ENCODE measurements at regions not wholly inside any gene's neighbourhood (a gene's known extent, or its start where the extent isn't known, plus 50 kb on each side); places are given as distances from the start of the nearest gene placed in this dataset.

DNA sequence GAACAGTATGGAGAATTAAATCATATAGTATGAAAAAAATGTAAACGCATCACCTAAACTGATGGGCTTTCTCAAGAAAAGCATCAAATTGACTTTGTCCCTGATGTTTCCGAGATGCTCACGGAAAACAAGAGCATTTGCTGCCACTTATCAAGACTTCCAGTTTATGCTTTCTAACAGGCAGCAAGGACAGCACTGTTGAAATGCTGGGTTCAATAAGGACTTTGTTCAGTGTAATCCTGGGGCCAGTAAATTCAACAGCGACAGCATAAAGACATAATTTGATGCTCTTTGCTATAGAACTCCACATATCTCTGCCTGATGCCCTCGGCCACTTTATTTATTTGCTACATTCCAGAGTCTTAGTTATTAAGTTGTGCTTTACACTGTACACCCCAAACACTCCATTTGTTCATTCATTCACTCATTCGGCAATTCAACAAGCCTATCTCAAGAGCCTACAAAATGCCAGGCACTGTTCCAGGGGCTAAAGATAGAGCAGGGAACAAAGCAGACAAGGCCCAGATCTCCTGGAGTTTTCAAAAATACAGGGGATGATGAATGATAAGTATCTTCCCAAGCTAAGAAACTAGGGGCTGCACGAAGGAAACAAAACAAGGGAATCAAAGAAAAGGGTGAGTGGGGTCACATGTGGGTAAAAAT, 294.6 kb downstream of the ZNF608 start:
- TF ChIP-seq POLR2A (IDR thresholded peaks at IDR 0.05) = no peak
- TF ChIP-seq, protein P1, sequence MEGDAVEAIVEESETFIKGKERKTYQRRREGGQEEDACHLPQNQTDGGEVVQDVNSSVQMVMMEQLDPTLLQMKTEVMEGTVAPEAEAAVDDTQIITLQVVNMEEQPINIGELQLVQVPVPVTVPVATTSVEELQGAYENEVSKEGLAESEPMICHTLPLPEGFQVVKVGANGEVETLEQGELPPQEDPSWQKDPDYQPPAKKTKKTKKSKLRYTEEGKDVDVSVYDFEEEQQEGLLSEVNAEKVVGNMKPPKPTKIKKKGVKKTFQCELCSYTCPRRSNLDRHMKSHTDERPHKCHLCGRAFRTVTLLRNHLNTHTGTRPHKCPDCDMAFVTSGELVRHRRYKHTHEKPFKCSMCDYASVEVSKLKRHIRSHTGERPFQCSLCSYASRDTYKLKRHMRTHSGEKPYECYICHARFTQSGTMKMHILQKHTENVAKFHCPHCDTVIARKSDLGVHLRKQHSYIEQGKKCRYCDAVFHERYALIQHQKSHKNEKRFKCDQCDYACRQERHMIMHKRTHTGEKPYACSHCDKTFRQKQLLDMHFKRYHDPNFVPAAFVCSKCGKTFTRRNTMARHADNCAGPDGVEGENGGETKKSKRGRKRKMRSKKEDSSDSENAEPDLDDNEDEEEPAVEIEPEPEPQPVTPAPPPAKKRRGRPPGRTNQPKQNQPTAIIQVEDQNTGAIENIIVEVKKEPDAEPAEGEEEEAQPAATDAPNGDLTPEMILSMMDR (IDR thresholded peaks at IDR 0.05) = no peak
